BE2C (cell line): ENCODE measurements at regions not wholly inside any gene's neighbourhood (a gene's known extent, or its start where the extent isn't known, plus 50 kb on each side); places are given as distances from the start of the nearest gene placed in this dataset.

Source experiments
- DNase-seq: peaks from one replicate; pipeline ENCODE4 v3.0.0-alpha.2; 2020
- H3K27me3 ChIP-seq: fragments of 250-450 bp; sonication (Bioruptor Pico); 2 replicates; pipeline ENCODE4 v1.5.1; 2020; ENCODE audit warnings: mild to moderate bottlenecking
- H3K36me3 ChIP-seq: fragments of 250-450 bp; sonication (Bioruptor Pico); 2 replicates; pipeline ENCODE4 v1.5.1; 2020; ENCODE audit warnings: mild to moderate bottlenecking
- H3K4me1 ChIP-seq: fragments of 250-450 bp; sonication (Bioruptor Pico); 2 replicates; pipeline ENCODE4 v1.5.1; 2020
- H3K4me3 ChIP-seq: 2 replicates; pipeline ENCODE4 v1.5.1; 2011; ENCODE audit warnings: low read depth, low read length
- H3K9me3 ChIP-seq: fragments of 250-450 bp; sonication (Bioruptor Pico); 2 replicates; pipeline ENCODE4 v1.5.1; 2020
- TF ChIP-seq, protein P1 (sequence below): IDR thresholded peaks from 2 replicates; pipeline ENCODE4 v1.5.1; 2012; ENCODE audit warnings: mild to moderate bottlenecking, low read depth, low read length

DNA sequence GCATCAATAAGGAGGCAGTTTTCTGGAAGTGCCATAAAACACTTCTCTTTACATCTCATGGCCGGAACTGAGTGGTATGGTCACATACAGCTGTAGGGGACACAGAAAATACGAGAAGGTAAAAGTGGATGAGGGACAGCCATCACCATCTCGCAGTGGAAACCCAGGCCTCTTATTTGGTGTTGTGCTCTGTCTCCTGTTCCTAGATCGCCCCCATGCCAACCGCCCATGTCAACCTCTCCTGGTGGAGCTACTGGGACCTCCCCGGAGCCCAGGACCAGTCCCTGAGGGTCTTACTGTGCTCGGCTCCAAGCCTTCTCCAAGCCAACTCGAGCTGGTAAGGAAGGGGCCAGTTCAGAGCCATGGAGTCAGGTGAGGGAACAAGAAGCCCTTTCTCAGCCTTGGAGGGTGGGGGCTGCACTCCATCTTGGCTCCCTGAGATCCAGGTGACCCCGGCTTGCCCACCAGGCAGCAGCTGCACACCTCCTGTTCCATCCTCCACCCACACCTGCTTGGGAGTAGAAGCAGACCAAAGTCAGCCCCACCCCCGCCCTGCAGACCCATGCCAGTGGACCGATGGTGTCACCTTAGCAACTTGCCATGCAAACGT is 149.0 kb upstream of the CST7 start:
- no peak overlapping the region for H3K4me3 ChIP-seq
- H3K36me3 ChIP-seq, result no peaks in the 10 kb centered on the region
- H3K4me1 ChIP-seq, result no peaks in the 10 kb centered on the region
- TF ChIP-seq, protein P1, sequence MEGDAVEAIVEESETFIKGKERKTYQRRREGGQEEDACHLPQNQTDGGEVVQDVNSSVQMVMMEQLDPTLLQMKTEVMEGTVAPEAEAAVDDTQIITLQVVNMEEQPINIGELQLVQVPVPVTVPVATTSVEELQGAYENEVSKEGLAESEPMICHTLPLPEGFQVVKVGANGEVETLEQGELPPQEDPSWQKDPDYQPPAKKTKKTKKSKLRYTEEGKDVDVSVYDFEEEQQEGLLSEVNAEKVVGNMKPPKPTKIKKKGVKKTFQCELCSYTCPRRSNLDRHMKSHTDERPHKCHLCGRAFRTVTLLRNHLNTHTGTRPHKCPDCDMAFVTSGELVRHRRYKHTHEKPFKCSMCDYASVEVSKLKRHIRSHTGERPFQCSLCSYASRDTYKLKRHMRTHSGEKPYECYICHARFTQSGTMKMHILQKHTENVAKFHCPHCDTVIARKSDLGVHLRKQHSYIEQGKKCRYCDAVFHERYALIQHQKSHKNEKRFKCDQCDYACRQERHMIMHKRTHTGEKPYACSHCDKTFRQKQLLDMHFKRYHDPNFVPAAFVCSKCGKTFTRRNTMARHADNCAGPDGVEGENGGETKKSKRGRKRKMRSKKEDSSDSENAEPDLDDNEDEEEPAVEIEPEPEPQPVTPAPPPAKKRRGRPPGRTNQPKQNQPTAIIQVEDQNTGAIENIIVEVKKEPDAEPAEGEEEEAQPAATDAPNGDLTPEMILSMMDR, result no peak
- H3K9me3 ChIP-seq, result no peaks in the 10 kb centered on the region
- no peak for DNase-seq
- no peaks in the 10 kb centered on the region; the same call in 1 of the 2 replicates for H3K27me3 ChIP-seq

GRCh38 chr20:24802286-24802820 is 146.7 kb upstream of the CST7 start:
- Histone ChIP-seq H3K9me3 (no peaks in the 10 kb centered on the region), H3K4me3 (no peak overlapping the region), H3K27me3 (no peaks in the 10 kb centered on the region), H3K36me3 (no peaks in the 10 kb centered on the region), H3K4me1 (no peaks in the 10 kb centered on the region)
- no peak for DNase-seq
- TF ChIP-seq, protein P1, result no peak

DNA sequence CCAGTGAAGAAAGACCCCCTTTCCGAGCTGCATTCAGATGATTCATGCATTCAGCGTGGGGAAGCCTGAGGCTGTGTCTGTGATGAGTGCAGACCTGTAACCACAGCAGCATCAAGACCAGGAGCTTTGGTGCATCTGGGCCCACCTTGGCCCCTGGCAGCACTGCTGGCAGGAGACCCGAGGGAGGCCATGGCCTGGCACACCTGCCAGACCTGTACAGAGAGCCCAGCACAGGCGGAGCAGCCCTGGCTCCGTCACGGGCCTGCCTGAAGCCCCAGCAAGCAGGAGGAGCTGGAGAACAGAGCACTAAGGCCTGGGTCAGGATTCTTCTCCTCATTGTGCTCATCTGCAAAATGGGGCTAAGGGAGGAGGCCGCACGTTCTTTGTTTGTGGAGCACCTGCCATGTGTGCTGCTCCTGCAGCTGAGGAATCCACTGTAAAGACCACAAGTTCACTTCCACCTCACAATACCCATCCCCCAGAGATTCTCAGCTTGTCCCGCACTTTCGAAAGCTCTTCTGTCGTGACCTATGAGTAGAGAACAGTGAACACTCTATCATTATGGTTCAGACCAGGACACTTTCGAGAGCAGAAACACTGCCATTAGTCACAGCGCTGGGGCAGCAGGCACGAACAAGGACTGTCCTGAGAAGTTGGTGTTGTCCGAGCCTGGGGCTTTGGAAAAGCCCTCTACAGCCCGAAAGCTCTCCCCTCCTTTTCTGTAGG is 144.4 kb upstream of the CST7 start:
- H3K9me3 ChIP-seq, result no peaks in the 10 kb centered on the region
- no peak overlapping the region for H3K4me3 ChIP-seq
- no peaks in the 10 kb centered on the region for H3K27me3 ChIP-seq
- H3K36me3 ChIP-seq, result no peaks in the 10 kb centered on the region
- no peak for DNase-seq
- no peaks in the 10 kb centered on the region for H3K4me1 ChIP-seq
- TF ChIP-seq, protein P1, result no peak

DNA sequence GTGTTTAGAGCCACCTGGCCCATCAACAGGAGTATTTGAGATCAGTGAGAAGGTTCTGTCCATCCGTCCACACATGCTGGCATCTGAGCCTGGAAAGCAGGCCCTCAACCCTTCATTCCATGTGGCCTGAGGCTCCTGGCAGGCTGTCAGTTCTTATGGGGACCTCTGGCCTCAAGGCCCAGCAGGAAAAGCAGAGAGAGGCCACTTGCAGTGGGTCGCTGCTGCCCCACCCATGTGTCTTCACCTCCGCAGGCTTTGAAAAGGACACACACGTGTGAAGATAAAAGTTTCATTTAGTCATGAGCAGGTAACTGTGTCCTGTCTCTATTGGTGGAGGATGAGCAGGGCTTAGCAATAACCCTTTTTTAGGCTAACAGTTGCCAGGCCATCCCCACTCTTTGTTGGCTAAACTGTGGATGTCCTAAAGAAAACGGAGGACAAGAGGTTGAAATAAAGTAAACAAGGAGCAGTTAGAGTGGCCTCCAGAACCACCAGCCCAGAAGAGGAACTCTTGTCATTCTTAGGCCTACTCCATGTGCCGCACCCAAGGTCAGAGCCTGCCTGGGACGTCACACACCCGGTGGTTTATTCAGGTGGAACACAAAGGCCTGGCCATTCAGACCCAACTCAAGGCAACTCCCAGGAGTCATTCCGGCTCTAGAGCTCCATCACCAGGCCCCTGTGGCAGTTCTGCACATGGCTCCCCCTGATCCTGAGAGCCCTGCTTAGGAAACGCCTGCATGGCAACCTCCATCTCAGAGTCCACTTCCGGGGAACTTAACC is 143.4 kb upstream of the CST7 start:
- no peaks in the 10 kb centered on the region for H3K4me1 ChIP-seq
- no peaks in the 10 kb centered on the region for H3K36me3 ChIP-seq
- no peaks in the 10 kb centered on the region for H3K9me3 ChIP-seq
- H3K27me3 ChIP-seq, result no peaks in the 10 kb centered on the region
- no peak for DNase-seq
- TF ChIP-seq, protein P1, result no peak
- no peak overlapping the region for H3K4me3 ChIP-seq

DNA sequence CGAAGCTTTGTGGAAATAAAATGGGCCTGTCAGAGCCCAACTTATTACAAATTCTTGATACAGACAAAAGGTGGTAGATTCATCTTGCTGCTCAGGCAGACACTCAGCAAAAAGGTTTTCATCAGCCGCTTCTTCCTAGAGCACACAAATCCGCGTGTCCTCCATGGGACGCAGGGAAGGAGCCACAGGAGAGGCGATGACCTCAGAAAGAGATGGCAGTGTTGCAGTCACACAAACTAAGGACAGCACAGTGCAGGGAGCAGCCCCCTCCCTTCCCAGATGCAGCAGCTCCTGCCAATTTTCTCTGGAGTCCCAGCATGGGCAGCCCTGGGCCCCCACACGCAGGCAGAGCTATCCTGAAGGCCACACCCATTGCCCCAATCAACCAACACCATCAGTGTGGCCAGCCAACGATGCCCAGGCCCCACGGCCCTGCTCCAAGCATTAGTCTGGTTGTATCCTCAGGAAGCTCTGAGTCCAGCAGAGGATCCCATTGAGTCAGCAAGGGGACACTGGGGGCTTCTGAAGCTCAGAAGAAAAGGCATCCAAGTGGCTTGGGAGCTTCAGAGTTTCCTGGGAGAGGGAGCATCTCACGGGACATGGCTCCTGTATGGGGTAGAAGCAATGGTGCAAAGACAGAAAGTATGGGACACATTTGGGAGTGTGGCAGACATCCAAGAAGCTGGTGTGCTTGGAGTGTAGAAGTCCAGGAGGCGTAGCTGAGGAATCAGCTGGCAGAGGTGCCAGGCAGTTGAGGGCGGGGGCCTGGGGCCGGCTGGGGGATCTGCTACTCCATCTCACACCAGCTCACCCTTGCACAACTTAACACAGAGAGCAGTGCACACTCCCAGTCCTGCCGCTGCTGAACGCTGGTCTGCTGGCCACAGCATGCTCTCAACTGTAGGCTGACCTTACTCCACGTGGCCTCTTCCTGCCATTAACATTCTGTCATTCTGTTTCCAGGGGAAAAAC is 142.1 kb upstream of the CST7 start:
- Histone ChIP-seq H3K27me3 (no peaks in the 10 kb centered on the region), H3K4me1 (no peaks in the 10 kb centered on the region), H3K9me3 (no peaks in the 10 kb centered on the region), H3K36me3 (no peaks in the 10 kb centered on the region), H3K4me3 (no peak overlapping the region)
- TF ChIP-seq, protein P1, result no peak
- DNase-seq, result no peak
